Osteoblast (primary cell): ENCODE measurements at regions not wholly inside any gene's neighbourhood (a gene's known extent, or its start where the extent isn't known, plus 50 kb on each side); places are given as distances from the start of the nearest gene placed in this dataset.

Source experiments
- DNase-seq: peaks from one replicate; pipeline ENCODE4 v3.0.0; 2011; ENCODE audit warnings: low spot score, mixed read lengths; ENCODE audit not compliant: insufficient read length; ENCODE audit errors: missing footprints
- H2AFZ ChIP-seq: 2 replicates; pipeline ENCODE4 v1.6.0; 2011; ENCODE audit warnings: mild to moderate bottlenecking, low read length
- H3K27ac ChIP-seq: 2 replicates; pipeline ENCODE4 v1.5.1; 2011; ENCODE audit warnings: mild to moderate bottlenecking, low read depth, low read length, moderate library complexity
- H3K27me3 ChIP-seq: 2 replicates; pipeline ENCODE4 v1.6.0; 2012; ENCODE audit warnings: mild to moderate bottlenecking, control low read depth, inconsistent platforms, low read length, moderate library complexity; ENCODE audit not compliant: insufficient read depth
- H3K36me3 ChIP-seq: 2 replicates; pipeline ENCODE4 v1.5.1; 2011; ENCODE audit warnings: mild to moderate bottlenecking, low read length, control low read depth, moderate library complexity; ENCODE audit not compliant: insufficient read depth
- H3K4me1 ChIP-seq: 2 replicates; pipeline ENCODE4 v1.5.1; 2011; ENCODE audit warnings: mild to moderate bottlenecking, low read length, control low read depth, moderate library complexity; ENCODE audit not compliant: insufficient read depth
- H3K4me2 ChIP-seq: 2 replicates; pipeline ENCODE4 v1.6.0; 2011; ENCODE audit warnings: mild to moderate bottlenecking, low read length; ENCODE audit not compliant: insufficient read depth
- H3K4me3 ChIP-seq: fragments of 200-600 bp; sonication (generic); 3 replicates; pipeline ENCODE4 v1.5.1; 2012; ENCODE audit warnings: mild to moderate bottlenecking, low read length, inconsistent platforms; ENCODE audit not compliant: insufficient read depth
- H3K79me2 ChIP-seq: 2 replicates; pipeline ENCODE4 v1.6.0; 2012; ENCODE audit warnings: mild to moderate bottlenecking, low read length, control low read depth, inconsistent platforms; ENCODE audit not compliant: insufficient read depth
- H3K9me3 ChIP-seq: 2 replicates; pipeline ENCODE4 v1.5.1; 2011; ENCODE audit warnings: low read depth, low read length, control low read depth
- H4K20me1 ChIP-seq: 2 replicates; pipeline ENCODE4 v1.6.0; 2012; ENCODE audit warnings: mild to moderate bottlenecking, low read length, control low read depth; ENCODE audit not compliant: insufficient read depth
- CTCF ChIP-seq: IDR thresholded peaks from 2 replicates; pipeline ENCODE4 v1.5.1; 2011; ENCODE audit warnings: mild to moderate bottlenecking, low read depth, low read length, moderate library complexity; ENCODE audit errors: extremely low read depth

GRCh38 chr20:50247196-50248094 lies 56.8 kb downstream of the CEBPB start:
- peaks cover 34% of the 10 kb centered on the region for H3K4me1 ChIP-seq
- no peak for TF ChIP-seq CTCF
- no peaks in the 10 kb centered on the region for H4K20me1 ChIP-seq
- no peaks in the 10 kb centered on the region for H3K9me3 ChIP-seq
- peak overlapping the region; percentile 49 for H2AFZ ChIP-seq
- H3K36me3 ChIP-seq = no peaks in the 10 kb centered on the region
- peak; percentile 66 for DNase-seq
- no peak overlapping the region for H3K4me3 ChIP-seq
- no peak overlapping the region for H3K4me2 ChIP-seq
- H3K27me3 ChIP-seq = no peaks in the 10 kb centered on the region
- H3K27ac ChIP-seq = peak overlapping the region; percentile 56
- no peaks in the 10 kb centered on the region for H3K79me2 ChIP-seq

- Histone ChIP-seq H3K79me2 (no peaks in the 10 kb centered on the region), H3K9me3 (no peaks in the 10 kb centered on the region), H3K27ac (peak overlapping the region; percentile 56), H3K36me3 (no peaks in the 10 kb centered on the region), H3K4me2 (no peak overlapping the region), H3K4me1 (peaks cover 37% of the 10 kb centered on the region), H2AFZ (peak overlapping the region; percentile 49), H4K20me1 (no peaks in the 10 kb centered on the region), H3K27me3 (no peaks in the 10 kb centered on the region), H3K4me3 (no peak overlapping the region)
- no peak for TF ChIP-seq CTCF
- DNase-seq = peak; percentile 96
Measured at GRCh38 chr20:50248104-50248641, 57.5 kb downstream of the CEBPB start.

GRCh38 chr20:50249447-50250388 lies 59.1 kb downstream of the CEBPB start:
- H3K27ac ChIP-seq = peak overlapping the region; percentile 30
- H3K79me2 ChIP-seq = no peaks in the 10 kb centered on the region
- H4K20me1 ChIP-seq = no peaks in the 10 kb centered on the region
- no peak overlapping the region for H2AFZ ChIP-seq
- H3K4me1 ChIP-seq = peaks cover 37% of the 10 kb centered on the region
- DNase-seq = peak; percentile 21
- no peaks in the 10 kb centered on the region for H3K9me3 ChIP-seq
- no peak overlapping the region for H3K4me3 ChIP-seq
- H3K27me3 ChIP-seq = no peaks in the 10 kb centered on the region
- no peaks in the 10 kb centered on the region for H3K36me3 ChIP-seq
- H3K4me2 ChIP-seq = no peak overlapping the region
- TF ChIP-seq CTCF = no peak
